ENCODE measurements at regions not wholly inside any gene's neighbourhood (a gene's known extent, or its start where the extent isn't known, plus 50 kb on each side); places are given as distances from the start of the nearest gene placed in this dataset.

DNA sequence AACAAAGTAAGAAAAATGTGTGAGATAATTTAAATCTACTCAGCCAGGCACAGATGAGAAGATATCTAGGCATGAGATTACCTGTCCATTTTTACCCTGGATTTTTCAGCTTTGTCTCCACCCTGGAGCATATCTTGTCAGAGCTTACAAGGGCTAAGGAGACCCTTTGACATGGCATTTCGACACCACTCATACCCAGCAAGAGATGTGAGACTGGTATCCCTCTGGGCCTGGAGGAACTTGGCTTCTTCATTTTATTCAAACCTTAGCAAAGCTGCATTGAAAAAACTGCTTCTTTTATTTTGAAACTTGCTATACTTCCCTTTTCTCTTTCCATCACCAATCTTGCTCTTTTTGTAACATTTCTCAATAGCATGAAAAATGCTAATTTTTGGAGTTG is 194.9 kb upstream of the HNMT start:
- TF ChIP-seq, protein P1, sequence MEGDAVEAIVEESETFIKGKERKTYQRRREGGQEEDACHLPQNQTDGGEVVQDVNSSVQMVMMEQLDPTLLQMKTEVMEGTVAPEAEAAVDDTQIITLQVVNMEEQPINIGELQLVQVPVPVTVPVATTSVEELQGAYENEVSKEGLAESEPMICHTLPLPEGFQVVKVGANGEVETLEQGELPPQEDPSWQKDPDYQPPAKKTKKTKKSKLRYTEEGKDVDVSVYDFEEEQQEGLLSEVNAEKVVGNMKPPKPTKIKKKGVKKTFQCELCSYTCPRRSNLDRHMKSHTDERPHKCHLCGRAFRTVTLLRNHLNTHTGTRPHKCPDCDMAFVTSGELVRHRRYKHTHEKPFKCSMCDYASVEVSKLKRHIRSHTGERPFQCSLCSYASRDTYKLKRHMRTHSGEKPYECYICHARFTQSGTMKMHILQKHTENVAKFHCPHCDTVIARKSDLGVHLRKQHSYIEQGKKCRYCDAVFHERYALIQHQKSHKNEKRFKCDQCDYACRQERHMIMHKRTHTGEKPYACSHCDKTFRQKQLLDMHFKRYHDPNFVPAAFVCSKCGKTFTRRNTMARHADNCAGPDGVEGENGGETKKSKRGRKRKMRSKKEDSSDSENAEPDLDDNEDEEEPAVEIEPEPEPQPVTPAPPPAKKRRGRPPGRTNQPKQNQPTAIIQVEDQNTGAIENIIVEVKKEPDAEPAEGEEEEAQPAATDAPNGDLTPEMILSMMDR (IDR thresholded peaks at IDR 0.05; ENCODE audit: insufficient read depth, low read length, poor library complexity, severe bottlenecking) = no peak
- TF ChIP-seq EZH2phosphoT487 (conservative IDR thresholded peaks at IDR 0.05; ENCODE audit: low read length) = no peak
